Lung (tissue), 11 donors: ENCODE measurements at regions not wholly inside any gene's neighbourhood (a gene's known extent, or its start where the extent isn't known, plus 50 kb on each side); places are given as distances from the start of the nearest gene placed in this dataset.
"Not testable (repeated sequence)": the region's sequence is repeated elsewhere in the genome, so short reads cannot be mapped to it uniquely, and the experiment has no call there.

Source experiments
- ATAC-seq: fragments of 200-7000 bp; cut with Tn5 transposase; one replicate; pipeline ENCODE4 v1.9.1; 2020; ENCODE audit warnings: moderate number of reproducible peaks; ENCODE audit not compliant: insufficient read depth, low FRiP score
- DNase-seq, 3 donors: peaks; one replicate each; pipeline ENCODE4 v3.0.0-alpha.2; 2013 to 2017
- H3K27ac ChIP-seq, 2 donors: one replicate each; pipeline ENCODE4 v1.5.1; 2013; ENCODE audit warnings: mild to moderate bottlenecking in 2 of 2, moderate library complexity in 2 of 2, control low read depth in 1 of 2, inconsistent platforms in 1 of 2, low read depth in 1 of 2, low read length in 1 of 2
- H3K27me3 ChIP-seq, 3 donors: one replicate each; pipeline ENCODE4 v1.5.1; 2013; ENCODE audit warnings: low read length in 2 of 3; ENCODE audit not compliant: control insufficient read depth in 3 of 3, insufficient read depth in 3 of 3
- H3K36me3 ChIP-seq, 4 donors: one replicate each; pipeline ENCODE4 v1.5.1; 2013; ENCODE audit warnings: low read length in 4 of 4, mild to moderate bottlenecking in 1 of 4, moderate library complexity in 1 of 4; ENCODE audit not compliant: control insufficient read depth in 4 of 4, insufficient read depth in 4 of 4
- H3K4me1 ChIP-seq, 5 donors: one replicate each; pipeline ENCODE4 v1.5.1; 2013; ENCODE audit warnings: low read length in 5 of 5, mild to moderate bottlenecking in 2 of 5, moderate library complexity in 1 of 5; ENCODE audit not compliant: control insufficient read depth in 5 of 5, insufficient read depth in 5 of 5
- H3K4me3 ChIP-seq: one replicate; pipeline ENCODE4 v1.5.1; 2013; ENCODE audit warnings: mild to moderate bottlenecking, control low read depth, moderate library complexity
- H3K9ac ChIP-seq, 2 donors: one replicate each; pipeline ENCODE4 v1.5.1; 2013; ENCODE audit warnings: low read length in 2 of 2, control low read depth in 1 of 2; ENCODE audit not compliant: insufficient read depth in 1 of 2
- H3K9me3 ChIP-seq, 4 donors: one replicate each; pipeline ENCODE4 v1.5.1; 2013; ENCODE audit warnings: low read length in 3 of 4, mild to moderate bottlenecking in 1 of 4, moderate library complexity in 1 of 4; ENCODE audit not compliant: control insufficient read depth in 4 of 4, insufficient read depth in 3 of 4
- WGBS, 2 donors: extraction: QIAGEN DNeasy Blood & Tissue Kit; methylation state at CpG; one replicate each; pipeline ENCODE4 v1.1.7; 2013; 5-methylcytosine and 5-hydroxymethylcytosine counted together
- TF ChIP-seq, protein P1 (sequence below): IDR thresholded peaks from 2 replicates; pipeline ENCODE4 v1.5.1; 2012; ENCODE audit warnings: mild to moderate bottlenecking; ENCODE audit errors: control extremely low read depth, extremely low read depth
- donor health status: control.
- donor health status: control.
- donor health status: Bipolar disorder and iron deficiency.
- donor health status: healthy.
- donor health status: DM: yes; HTN: yes; CAD: no.

DNA sequence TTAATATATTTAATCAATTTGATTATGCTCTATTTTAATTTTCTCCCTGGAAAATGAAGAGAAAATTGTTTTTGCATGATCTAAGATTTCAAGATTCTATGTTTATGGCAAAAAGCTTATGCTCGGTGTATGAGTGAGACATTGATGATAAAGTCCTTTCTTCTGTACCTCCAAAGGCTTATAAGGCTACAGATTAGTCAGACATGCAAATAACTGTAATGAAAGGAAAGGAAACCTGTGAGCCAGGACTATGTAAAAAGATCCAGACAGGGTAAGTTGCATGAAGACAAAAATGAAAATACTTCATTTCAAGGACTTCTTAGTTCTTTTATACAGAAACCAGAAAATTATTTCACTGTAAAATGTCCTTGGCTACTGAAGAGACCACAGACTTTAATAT is 52.2 kb upstream of the EDIL3 start:
- H3K9ac ChIP-seq: no peak overlapping the region
- H3K4me3 ChIP-seq: no peak overlapping the region
- TF ChIP-seq, protein P1, sequence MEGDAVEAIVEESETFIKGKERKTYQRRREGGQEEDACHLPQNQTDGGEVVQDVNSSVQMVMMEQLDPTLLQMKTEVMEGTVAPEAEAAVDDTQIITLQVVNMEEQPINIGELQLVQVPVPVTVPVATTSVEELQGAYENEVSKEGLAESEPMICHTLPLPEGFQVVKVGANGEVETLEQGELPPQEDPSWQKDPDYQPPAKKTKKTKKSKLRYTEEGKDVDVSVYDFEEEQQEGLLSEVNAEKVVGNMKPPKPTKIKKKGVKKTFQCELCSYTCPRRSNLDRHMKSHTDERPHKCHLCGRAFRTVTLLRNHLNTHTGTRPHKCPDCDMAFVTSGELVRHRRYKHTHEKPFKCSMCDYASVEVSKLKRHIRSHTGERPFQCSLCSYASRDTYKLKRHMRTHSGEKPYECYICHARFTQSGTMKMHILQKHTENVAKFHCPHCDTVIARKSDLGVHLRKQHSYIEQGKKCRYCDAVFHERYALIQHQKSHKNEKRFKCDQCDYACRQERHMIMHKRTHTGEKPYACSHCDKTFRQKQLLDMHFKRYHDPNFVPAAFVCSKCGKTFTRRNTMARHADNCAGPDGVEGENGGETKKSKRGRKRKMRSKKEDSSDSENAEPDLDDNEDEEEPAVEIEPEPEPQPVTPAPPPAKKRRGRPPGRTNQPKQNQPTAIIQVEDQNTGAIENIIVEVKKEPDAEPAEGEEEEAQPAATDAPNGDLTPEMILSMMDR: no peak
- H3K9me3 ChIP-seq: peaks cover 0 to 2% (median 0%) of the 10 kb centered on the region in 4 donors
- H3K27me3 ChIP-seq: no peaks in the 10 kb centered on the region
- ATAC-seq (no peak), DNase-seq (no peak)
- H3K27ac ChIP-seq: no peak overlapping the region
- WGBS, 2 donors: 78 to 98% methylated on average over 1 of the region's 1 CpG
- no peaks in the 10 kb centered on the region for H3K36me3 ChIP-seq
- H3K4me1 ChIP-seq: no peaks in the 10 kb centered on the region

DNA sequence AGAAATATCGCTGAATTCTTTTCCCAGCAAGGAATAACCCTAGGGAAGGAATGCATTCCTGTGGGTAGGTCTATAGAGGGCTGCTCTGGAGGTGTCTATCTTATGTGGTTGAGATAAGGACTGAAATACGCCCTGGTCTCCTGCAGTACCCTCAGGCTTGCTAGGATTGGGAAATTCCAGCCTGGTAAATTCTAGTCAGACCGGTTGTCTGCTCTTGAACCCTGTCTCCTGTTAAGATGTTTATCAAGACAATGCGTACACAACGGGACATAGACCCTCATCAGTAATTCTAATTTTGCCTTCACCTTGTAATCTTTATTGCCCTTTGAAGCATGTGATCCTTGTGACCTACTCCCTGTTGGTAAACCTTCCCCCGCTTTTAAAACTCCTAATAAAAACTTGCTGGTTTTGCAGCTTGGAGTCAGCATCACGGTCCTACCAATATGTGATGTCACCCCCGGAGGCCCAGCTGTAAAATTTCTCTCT is 51.2 kb upstream of the EDIL3 start:
- not testable (repeated sequence) for H3K36me3 ChIP-seq, H3K4me1 ChIP-seq, H3K9me3 ChIP-seq, H3K4me3 ChIP-seq, DNase-seq, H3K9ac ChIP-seq, H3K27me3 ChIP-seq, H3K27ac ChIP-seq, ATAC-seq
- 80 to 84% methylated on average over 8 of the region's 8 CpGs for WGBS, 2 donors
